ENCODE measurements at regions not wholly inside any gene's neighbourhood (a gene's known extent, or its start where the extent isn't known, plus 50 kb on each side); places are given as distances from the start of the nearest gene placed in this dataset.

DNA sequence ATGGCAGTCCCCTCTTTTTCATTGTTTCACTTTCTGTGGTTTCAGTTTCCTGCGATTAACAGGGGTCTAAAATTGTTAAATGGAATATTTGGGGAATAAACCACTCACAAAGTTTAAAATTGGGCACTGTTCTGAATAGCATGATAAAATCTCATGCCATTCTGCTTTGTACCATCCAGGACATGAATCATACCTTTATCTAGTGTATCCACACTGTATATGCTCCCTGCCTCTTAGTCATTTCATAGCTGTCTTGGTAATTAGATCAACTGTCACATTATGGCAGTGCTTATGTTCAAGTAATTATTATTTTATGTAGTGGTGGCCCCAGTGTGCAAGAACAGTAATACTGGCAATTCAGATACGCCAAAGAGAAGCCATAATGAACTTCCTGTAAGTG lies 734.5 kb downstream of the ZPLD1 start:
- no peak for ATAC-seq
- no peak overlapping the region for H3K27ac ChIP-seq
- no peak for DNase-seq (ENCODE audit: low read depth in 1 of 2, low spot score in 1 of 2)
- no peaks in the 10 kb centered on the region for H3K4me1 ChIP-seq
- TF ChIP-seq, protein P1, sequence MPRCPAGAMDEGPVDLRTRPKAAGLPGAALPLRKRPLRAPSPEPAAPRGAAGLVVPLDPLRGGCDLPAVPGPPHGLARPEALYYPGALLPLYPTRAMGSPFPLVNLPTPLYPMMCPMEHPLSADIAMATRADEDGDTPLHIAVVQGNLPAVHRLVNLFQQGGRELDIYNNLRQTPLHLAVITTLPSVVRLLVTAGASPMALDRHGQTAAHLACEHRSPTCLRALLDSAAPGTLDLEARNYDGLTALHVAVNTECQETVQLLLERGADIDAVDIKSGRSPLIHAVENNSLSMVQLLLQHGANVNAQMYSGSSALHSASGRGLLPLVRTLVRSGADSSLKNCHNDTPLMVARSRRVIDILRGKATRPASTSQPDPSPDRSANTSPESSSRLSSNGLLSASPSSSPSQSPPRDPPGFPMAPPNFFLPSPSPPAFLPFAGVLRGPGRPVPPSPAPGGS (IDR thresholded peaks at IDR 0.05), result no peak
- TF ChIP-seq RNF2 (IDR thresholded peaks at IDR 0.05; ENCODE audit: borderline replicate concordance, low read depth) (no peak), RARB (CRISPR knock-in tag; IDR thresholded peaks at IDR 0.05) (no peak), ESRRA (IDR thresholded peaks at IDR 0.05; ENCODE audit: borderline replicate concordance, low read length) (no peak), CEBPB (IDR thresholded peaks at IDR 0.05) (no peak), NFE2L2 (conservative IDR thresholded peaks at IDR 0.05; ENCODE audit: low read length) (no peak), MYC (IDR thresholded peaks at IDR 0.05; ENCODE audit: borderline replicate concordance, low read length) (no peak), NR3C1 (IDR thresholded peaks at IDR 0.05) (no peak)
- TF ChIP-seq, protein P2, sequence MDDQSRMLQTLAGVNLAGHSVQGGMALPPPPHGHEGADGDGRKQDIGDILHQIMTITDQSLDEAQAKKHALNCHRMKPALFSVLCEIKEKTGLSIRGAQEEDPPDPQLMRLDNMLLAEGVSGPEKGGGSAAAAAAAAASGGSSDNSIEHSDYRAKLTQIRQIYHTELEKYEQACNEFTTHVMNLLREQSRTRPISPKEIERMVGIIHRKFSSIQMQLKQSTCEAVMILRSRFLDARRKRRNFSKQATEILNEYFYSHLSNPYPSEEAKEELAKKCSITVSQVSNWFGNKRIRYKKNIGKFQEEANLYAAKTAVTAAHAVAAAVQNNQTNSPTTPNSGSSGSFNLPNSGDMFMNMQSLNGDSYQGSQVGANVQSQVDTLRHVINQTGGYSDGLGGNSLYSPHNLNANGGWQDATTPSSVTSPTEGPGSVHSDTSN (IDR thresholded peaks at IDR 0.05), result no peak
- no peak overlapping the region for H3K4me3 ChIP-seq
- H3K9me3 ChIP-seq, result no peaks in the 10 kb centered on the region
- WGBS (ENCODE audit: missing lambda C conversion rate), result 25% methylated on average over 2 of the region's 2 CpGs
- no peak for FAIRE-seq
- ChIA-PET CTCF (no interaction called here), POLR2A (no interaction called here)
- no peak overlapping the region for H3K4me2 ChIP-seq

DNA sequence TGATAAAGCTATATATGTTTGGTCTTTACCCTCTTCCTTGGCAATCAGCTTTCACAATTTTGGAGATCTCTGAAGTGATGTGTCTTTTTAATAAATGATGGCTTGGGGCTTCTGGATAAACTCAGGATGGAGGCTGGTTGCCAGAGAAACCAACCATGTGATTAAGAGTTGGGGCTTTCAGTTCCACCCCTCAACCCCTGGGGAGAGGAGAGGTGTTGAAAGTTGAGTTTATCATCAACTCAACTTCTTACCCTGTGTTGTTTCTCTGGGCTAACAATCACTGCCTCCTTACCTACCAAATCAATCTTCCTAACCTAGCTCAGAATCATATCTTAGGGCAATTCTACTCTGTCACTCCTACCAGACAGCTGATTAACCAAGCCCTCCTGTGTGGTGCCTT lies 735.8 kb downstream of the ZPLD1 start:
- CTCF ChIA-PET, result no interaction called here
- TF ChIP-seq, protein P3, sequence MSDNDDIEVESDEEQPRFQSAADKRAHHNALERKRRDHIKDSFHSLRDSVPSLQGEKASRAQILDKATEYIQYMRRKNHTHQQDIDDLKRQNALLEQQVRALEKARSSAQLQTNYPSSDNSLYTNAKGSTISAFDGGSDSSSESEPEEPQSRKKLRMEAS (IDR thresholded peaks at IDR 0.05), result no peak
- TF ChIP-seq, protein P4, sequence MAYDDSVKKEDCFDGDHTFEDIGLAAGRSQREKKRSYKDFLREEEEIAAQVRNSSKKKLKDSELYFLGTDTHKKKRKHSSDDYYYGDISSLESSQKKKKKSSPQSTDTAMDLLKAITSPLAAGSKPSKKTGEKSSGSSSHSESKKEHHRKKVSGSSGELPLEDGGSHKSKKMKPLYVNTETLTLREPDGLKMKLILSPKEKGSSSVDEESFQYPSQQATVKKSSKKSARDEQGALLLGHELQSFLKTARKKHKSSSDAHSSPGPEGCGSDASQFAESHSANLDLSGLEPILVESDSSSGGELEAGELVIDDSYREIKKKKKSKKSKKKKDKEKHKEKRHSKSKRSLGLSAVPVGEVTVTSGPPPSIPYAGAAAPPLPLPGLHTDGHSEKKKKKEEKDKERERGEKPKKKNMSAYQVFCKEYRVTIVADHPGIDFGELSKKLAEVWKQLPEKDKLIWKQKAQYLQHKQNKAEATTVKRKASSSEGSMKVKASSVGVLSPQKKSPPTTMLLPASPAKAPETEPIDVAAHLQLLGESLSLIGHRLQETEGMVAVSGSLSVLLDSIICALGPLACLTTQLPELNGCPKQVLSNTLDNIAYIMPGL (CRISPR knock-in tag; IDR thresholded peaks at IDR 0.05; ENCODE audit: borderline replicate concordance), result no peak
- no peak for TF ChIP-seq POLR2AphosphoS2 (conservative IDR thresholded peaks at IDR 0.05; ENCODE audit: low read length)

DNA sequence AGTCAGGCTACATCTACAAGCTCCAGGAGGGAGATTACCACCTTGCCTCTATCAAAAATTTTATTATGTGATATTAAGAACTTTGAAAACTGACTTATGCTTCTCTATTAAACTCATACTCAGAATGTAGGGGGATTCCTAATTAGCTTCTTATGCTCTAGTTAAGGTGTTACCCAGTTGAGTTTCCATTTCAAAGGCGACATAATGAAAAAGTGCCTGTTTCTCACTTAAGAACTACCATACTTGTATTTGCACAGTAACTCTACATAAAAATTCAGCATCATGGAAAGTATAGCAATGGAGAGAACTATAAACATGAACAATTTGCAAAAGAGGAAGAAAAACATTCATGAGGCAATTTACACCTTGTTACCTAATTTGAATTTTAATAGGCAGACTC lies 739.1 kb downstream of the ZPLD1 start:
- no peak for FAIRE-seq
- no peak for ATAC-seq
- Histone ChIP-seq H3K4me3 (no peak overlapping the region), H3K4me1 (no peaks in the 10 kb centered on the region), H3K9me3 (no peaks in the 10 kb centered on the region), H3K27ac (no peak overlapping the region), H3K4me2 (no peak overlapping the region; the same call in 2 of the 3 replicates)
- ChIA-PET POLR2A (no interaction called here), CTCF (no interaction called here)
- DNase-seq (ENCODE audit: low read depth in 1 of 2, low spot score in 1 of 2), result no peak
- WGBS (ENCODE audit: missing lambda C conversion rate), result 66% methylated on average over 1 of the region's 1 CpG
- TF ChIP-seq HEYL (CRISPR knock-in tag; IDR thresholded peaks at IDR 0.05), result no peak
- TF ChIP-seq, protein P5, sequence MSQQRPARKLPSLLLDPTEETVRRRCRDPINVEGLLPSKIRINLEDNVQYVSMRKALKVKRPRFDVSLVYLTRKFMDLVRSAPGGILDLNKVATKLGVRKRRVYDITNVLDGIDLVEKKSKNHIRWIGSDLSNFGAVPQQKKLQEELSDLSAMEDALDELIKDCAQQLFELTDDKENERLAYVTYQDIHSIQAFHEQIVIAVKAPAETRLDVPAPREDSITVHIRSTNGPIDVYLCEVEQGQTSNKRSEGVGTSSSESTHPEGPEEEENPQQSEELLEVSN (IDR thresholded peaks at IDR 0.05; ENCODE audit: borderline replicate concordance, low read depth), result no peak
- no peak for TF ChIP-seq TFCP2L1 (CRISPR knock-in tag; IDR thresholded peaks at IDR 0.05)

More for the DNA sequence above, 735.8 kb downstream of the ZPLD1 start:
- ATAC-seq (no peak), FAIRE-seq (no peak), DNase-seq (ENCODE audit: low read depth in 1 of 2, low spot score in 1 of 2) (no peak)
- no peak overlapping the region for H3K4me2 ChIP-seq
- H3K4me1 ChIP-seq, result no peaks in the 10 kb centered on the region
- H3K27ac ChIP-seq, result no peak overlapping the region
- POLR2A ChIA-PET, result no interaction called here
- H3K9me3 ChIP-seq, result no peaks in the 10 kb centered on the region
- no peak overlapping the region for H3K4me3 ChIP-seq

DNA sequence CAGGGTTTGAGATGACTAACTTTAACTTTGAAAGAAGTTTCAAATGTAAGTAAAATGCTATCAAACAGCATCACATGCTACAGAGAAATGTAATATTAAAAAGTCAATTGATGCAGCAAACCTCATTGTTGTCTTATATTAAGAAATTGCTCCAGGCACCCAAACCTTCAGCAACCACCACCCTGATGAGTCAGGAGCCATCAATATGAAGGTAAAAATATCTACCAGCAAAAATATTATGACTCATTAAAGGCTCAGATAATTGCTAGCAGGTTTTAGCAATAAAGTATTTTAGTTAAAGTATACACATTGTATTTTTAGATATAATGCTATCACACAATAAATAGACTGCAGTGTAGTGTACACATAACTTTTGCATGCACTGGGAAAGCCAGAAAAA lies 746.3 kb downstream of the ZPLD1 start:
- DNase-seq (ENCODE audit: low read depth in 1 of 2, low spot score in 1 of 2) (no peak), ATAC-seq (no peak), FAIRE-seq (no peak)
- ChIA-PET CTCF (no interaction called here), POLR2A (no interaction called here)
- no peak overlapping the region for H3K4me3 ChIP-seq
- H3K9me3 ChIP-seq, result no peaks in the 10 kb centered on the region
- H3K4me2 ChIP-seq, result no peak overlapping the region
- H3K4me1 ChIP-seq, result no peaks in the 10 kb centered on the region
- no peak overlapping the region for H3K27ac ChIP-seq
- TF ChIP-seq, protein P5 (IDR thresholded peaks at IDR 0.05; ENCODE audit: borderline replicate concordance, low read depth), result no peak
- TF ChIP-seq FOXS1 (CRISPR knock-in tag; IDR thresholded peaks at IDR 0.05), result no peak

Data from A549 (cell line).